ENCODE measurements at regions not wholly inside any gene's neighbourhood (a gene's known extent, or its start where the extent isn't known, plus 50 kb on each side); places are given as distances from the start of the nearest gene placed in this dataset.

GRCh38 chrX:51798701-51799100, 55.5 kb downstream of the GSPT2 start:
- no peak for DNase-seq (ENCODE audit: low spot score)

- peak; percentile 58 for DNase-seq (ENCODE audit: low spot score)
Measured at GRCh38 chrX:51802917-51803688, 59.9 kb downstream of the GSPT2 start.

GRCh38 chrX:51803833-51804232, 60.6 kb downstream of the GSPT2 start:
- DNase-seq (ENCODE audit: low spot score) = no peak

DNA sequence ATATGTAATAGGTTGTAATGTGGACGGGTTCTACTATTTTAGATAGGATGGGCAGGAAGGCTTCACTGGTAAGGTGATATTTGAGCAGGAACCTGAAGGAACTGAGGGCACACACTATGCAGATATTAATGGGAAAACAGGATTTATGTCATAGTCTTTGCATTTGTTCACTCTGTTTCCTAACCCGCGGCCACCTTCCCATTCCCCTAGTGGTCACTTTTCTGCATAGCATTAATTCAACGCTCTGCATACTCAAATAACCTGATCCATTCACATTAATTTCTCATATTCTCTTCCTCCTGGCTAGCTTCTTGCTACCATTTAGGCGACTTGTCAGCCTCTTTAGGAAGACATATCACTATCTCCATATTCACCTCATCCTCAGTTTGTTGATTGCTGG, 61.5 kb downstream of the GSPT2 start:
- no peak for DNase-seq (ENCODE audit: low spot score)

- no peak for DNase-seq (ENCODE audit: low spot score)
Measured at GRCh38 chrX:51813886-51814460, 70.7 kb downstream of the GSPT2 start.

- DNase-seq (ENCODE audit: low spot score) = no peak
Measured at GRCh38 chrX:51824061-51824460, 69.4 kb upstream of the MAGED1 start.

- no peak for DNase-seq (ENCODE audit: low spot score)
Measured at GRCh38 chrX:51825436-51825835, 68.0 kb upstream of the MAGED1 start.

DNA sequence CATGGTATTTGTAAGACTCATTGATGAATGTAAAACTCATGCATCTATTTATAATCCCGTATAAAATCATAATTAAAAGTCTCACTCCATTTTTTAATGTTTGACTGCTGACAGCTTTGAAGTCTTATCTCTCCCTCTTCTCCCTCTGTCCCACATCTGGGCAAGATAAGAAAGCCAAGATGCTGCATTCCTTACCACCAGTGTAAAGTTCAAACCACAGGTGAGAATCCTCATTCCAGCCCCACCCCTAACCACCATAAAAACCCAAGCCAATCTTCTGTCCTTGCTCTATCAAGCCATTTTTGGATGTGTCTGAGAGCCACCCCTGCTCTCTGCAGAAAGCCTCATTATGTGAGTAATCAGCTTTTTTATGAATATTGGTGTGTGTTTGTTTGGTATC, 59.3 kb upstream of the MAGED1 start:
- no peak for DNase-seq (ENCODE audit: low spot score)

DNA sequence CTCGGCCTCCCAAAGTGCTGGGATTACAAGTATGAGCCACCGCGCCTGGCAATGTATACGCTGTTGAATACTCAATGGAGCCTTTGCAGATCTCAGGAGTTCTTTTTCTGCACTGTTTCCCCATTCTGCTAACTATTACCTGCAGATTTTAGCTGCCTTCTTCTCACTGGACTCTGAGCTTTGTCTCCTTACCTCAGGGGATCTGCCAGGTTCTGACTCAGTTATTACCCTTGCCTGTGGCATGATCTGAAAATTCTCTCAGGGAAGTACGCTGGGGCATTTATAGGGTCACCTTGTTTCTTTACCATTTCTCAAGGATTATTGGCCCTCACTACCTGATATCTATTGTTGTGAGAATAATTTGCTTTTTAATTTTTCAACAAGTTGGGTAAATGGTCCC, 56.6 kb upstream of the MAGED1 start:
- DNase-seq (ENCODE audit: low spot score) = no peak

DNA sequence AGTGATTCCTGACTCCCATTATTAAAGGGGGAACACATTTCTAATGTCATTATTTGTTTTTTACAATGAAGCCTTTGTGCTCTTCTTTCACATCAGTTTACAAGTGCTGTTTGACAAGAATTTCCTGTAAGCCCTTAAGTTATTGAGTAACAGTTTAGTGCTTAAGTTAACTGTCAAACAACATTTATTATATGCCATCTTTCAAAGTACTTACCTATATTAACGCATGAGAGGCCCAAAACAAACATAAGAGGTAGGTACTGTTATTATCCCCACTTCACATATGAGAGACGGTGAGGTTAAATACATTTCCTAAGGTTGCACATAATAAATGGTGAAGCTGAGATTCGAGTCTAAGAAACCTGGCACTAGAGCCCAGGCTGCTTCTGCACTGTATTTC, 56.0 kb upstream of the MAGED1 start:
- no peak for DNase-seq (ENCODE audit: low spot score)

GRCh38 chrX:51837921-51838320, 55.5 kb upstream of the MAGED1 start:
- no peak for DNase-seq (ENCODE audit: low spot score)
